ENCODE measurements at regions not wholly inside any gene's neighbourhood (a gene's known extent, or its start where the extent isn't known, plus 50 kb on each side); places are given as distances from the start of the nearest gene placed in this dataset.

DNA sequence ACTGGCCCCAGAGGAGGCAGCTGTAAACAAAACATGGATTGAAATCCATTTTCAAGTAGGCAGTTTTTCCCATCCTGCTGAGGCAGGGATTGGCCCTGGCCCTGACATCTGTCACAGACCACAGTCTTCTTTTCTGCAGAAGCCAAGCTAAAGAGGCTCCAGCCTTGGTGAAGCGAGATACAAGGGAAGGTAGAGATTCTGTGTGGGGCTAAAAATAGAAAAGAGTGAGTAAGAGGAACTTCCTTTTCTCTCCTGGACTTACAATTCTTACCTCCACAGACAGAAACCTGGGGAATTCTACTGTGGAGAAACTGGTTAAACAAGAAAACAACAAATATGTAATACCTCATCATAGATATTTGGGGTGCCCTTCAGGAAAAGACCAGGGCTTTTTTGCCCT is 624.8 kb upstream of the FZD8 start:
- H3K4me3 Mint-ChIP-seq = no peak overlapping the region
- ATAC-seq (ENCODE audit: low read depth) = no peak
- no peaks in the 10 kb centered on the region for H3K27me3 ChIP-seq (replicated peaks in 1 of 4; ENCODE audit: control extremely low read depth in 1 of 4, control insufficient read depth in 3 of 4, insufficient read depth in 4 of 4, low read length in 3 of 4)
- no peaks in the 10 kb centered on the region for H3K27me3 Mint-ChIP-seq
- WGBS (ENCODE audit: insufficient coverage) = no CpG with 5 or more reads among the region's 1 CpG
- POLR2A ChIA-PET = no interaction called here
- H2AFZ ChIP-seq (ENCODE audit: insufficient read depth, low read depth, low read length, poor library complexity, severe bottlenecking) = no peak overlapping the region
- H3K9ac ChIP-seq (ENCODE audit: low read length) = no peak overlapping the region
- peaks cover 0 to 1% (median 0%) of the 10 kb centered on the region in 3 donors for H3K9me3 ChIP-seq (ENCODE audit: control extremely low read depth in 1 of 3, control insufficient read depth in 2 of 3, insufficient read depth in 1 of 3, low read length in 2 of 3)
- TF ChIP-seq, protein P1, sequence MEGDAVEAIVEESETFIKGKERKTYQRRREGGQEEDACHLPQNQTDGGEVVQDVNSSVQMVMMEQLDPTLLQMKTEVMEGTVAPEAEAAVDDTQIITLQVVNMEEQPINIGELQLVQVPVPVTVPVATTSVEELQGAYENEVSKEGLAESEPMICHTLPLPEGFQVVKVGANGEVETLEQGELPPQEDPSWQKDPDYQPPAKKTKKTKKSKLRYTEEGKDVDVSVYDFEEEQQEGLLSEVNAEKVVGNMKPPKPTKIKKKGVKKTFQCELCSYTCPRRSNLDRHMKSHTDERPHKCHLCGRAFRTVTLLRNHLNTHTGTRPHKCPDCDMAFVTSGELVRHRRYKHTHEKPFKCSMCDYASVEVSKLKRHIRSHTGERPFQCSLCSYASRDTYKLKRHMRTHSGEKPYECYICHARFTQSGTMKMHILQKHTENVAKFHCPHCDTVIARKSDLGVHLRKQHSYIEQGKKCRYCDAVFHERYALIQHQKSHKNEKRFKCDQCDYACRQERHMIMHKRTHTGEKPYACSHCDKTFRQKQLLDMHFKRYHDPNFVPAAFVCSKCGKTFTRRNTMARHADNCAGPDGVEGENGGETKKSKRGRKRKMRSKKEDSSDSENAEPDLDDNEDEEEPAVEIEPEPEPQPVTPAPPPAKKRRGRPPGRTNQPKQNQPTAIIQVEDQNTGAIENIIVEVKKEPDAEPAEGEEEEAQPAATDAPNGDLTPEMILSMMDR (IDR thresholded peaks at IDR 0.05) = no peak
- no peak for TF ChIP-seq EZH2 (IDR thresholded peaks at IDR 0.05; ENCODE audit: borderline replicate concordance, insufficient read depth, low read depth, low read length, poor library complexity, severe bottlenecking)
- H3K79me2 ChIP-seq (ENCODE audit: control insufficient read depth, insufficient read depth, low read length) = no peaks in the 10 kb centered on the region
- no peak overlapping the region for H3K27ac ChIP-seq (ENCODE audit: low read length in 2 of 2)
- H4K20me1 ChIP-seq (ENCODE audit: control insufficient read depth, insufficient read depth, low read length, poor library complexity, severe bottlenecking) = no peaks in the 10 kb centered on the region
- H3K4me1 Mint-ChIP-seq = no peaks in the 10 kb centered on the region
- no peak overlapping the region for H3K4me3 ChIP-seq (ENCODE audit: control extremely low read depth in 1 of 5, extremely low read depth in 1 of 5, insufficient read depth in 1 of 5, low read depth in 2 of 5, low read length in 4 of 5)
- no peaks in the 10 kb centered on the region for H3K4me1 ChIP-seq (ENCODE audit: control insufficient read depth in 2 of 2, insufficient read depth in 2 of 2, low read length in 2 of 2)
- no peak for DNase-seq
- CTCF ChIA-PET = no interaction called here
- H3K36me3 ChIP-seq (replicated peaks in 1 of 2; ENCODE audit: control extremely low read depth in 1 of 2, control insufficient read depth in 1 of 2, extremely low read depth in 1 of 2, insufficient read depth in 2 of 2, low read length in 1 of 2) = no peaks in the 10 kb centered on the region
- no peak overlapping the region for H3K27ac Mint-ChIP-seq
- no peak overlapping the region for H3K4me2 ChIP-seq (replicated peaks; ENCODE audit: low read depth, low read length, poor library complexity, severe bottlenecking)
- intact Hi-C loops (cut with micrococcal nuclease) = no loop called here
- H3K9me3 Mint-ChIP-seq (ENCODE audit: insufficient read depth) = no peaks in the 10 kb centered on the region

DNA sequence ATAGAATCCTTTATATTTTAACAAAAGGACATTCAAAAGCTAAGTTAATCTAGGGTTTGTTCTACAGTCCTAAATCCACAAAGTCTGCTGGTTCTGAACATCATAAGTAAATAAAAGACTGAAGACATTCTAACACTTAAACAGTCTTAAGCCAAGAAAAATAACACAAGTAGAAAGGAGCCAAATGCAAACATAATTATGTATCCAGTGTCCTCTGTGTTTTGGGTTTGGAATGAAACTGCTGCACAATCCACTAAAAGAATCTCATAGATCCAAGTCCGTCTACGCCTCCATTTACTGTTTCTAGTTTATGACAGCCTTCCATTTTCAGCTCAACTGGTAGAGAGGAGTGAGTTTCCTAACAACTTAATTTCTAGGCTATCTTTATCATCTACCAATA is 623.6 kb upstream of the FZD8 start:
- H3K9me3 Mint-ChIP-seq (ENCODE audit: insufficient read depth) = no peaks in the 10 kb centered on the region
- no peak overlapping the region for H2AFZ ChIP-seq (ENCODE audit: insufficient read depth, low read depth, low read length, poor library complexity, severe bottlenecking)
- no peak overlapping the region for H3K4me3 Mint-ChIP-seq
- intact Hi-C loops (cut with micrococcal nuclease) = no loop called here
- H3K27ac Mint-ChIP-seq = no peak overlapping the region
- H3K27ac ChIP-seq (ENCODE audit: low read length in 2 of 2) = no peak overlapping the region
- H3K36me3 ChIP-seq (replicated peaks in 1 of 2; ENCODE audit: control extremely low read depth in 1 of 2, control insufficient read depth in 1 of 2, extremely low read depth in 1 of 2, insufficient read depth in 2 of 2, low read length in 1 of 2) = no peaks in the 10 kb centered on the region
- ATAC-seq (ENCODE audit: low read depth) (no peak), DNase-seq (no peak)
- CTCF ChIA-PET = no interaction called here
- H3K27me3 Mint-ChIP-seq = no peaks in the 10 kb centered on the region
- H3K27me3 ChIP-seq (replicated peaks in 1 of 4; ENCODE audit: control extremely low read depth in 1 of 4, control insufficient read depth in 3 of 4, insufficient read depth in 4 of 4, low read length in 3 of 4) = no peaks in the 10 kb centered on the region
- H3K4me1 ChIP-seq (ENCODE audit: control insufficient read depth in 2 of 2, insufficient read depth in 2 of 2, low read length in 2 of 2) = no peaks in the 10 kb centered on the region
- H3K4me3 ChIP-seq (ENCODE audit: control extremely low read depth in 1 of 5, extremely low read depth in 1 of 5, insufficient read depth in 1 of 5, low read depth in 2 of 5, low read length in 4 of 5) = no peak overlapping the region
- H3K4me2 ChIP-seq (replicated peaks; ENCODE audit: low read depth, low read length, poor library complexity, severe bottlenecking) = no peak overlapping the region
- POLR2A ChIA-PET = no interaction called here
- no peaks in the 10 kb centered on the region for H3K79me2 ChIP-seq (ENCODE audit: control insufficient read depth, insufficient read depth, low read length)
- H3K9ac ChIP-seq (ENCODE audit: low read length) = no peak overlapping the region
- H3K4me1 Mint-ChIP-seq = no peaks in the 10 kb centered on the region
- TF ChIP-seq EZH2 (IDR thresholded peaks at IDR 0.05; ENCODE audit: borderline replicate concordance, insufficient read depth, low read depth, low read length, poor library complexity, severe bottlenecking) = no peak
- TF ChIP-seq, protein P1 (IDR thresholded peaks at IDR 0.05) = no peak
- WGBS (ENCODE audit: insufficient coverage) = no CpG with 5 or more reads among the region's 2 CpGs
- peaks cover 0 to 1% (median 0%) of the 10 kb centered on the region in 3 donors for H3K9me3 ChIP-seq (ENCODE audit: control extremely low read depth in 1 of 3, control insufficient read depth in 2 of 3, insufficient read depth in 1 of 3, low read length in 2 of 3)
- H4K20me1 ChIP-seq (ENCODE audit: control insufficient read depth, insufficient read depth, low read length, poor library complexity, severe bottlenecking) = no peaks in the 10 kb centered on the region

Measured in B cell (primary cell).